ENCODE measurements at regions not wholly inside any gene's neighbourhood (a gene's known extent, or its start where the extent isn't known, plus 50 kb on each side); places are given as distances from the start of the nearest gene placed in this dataset.

DNA sequence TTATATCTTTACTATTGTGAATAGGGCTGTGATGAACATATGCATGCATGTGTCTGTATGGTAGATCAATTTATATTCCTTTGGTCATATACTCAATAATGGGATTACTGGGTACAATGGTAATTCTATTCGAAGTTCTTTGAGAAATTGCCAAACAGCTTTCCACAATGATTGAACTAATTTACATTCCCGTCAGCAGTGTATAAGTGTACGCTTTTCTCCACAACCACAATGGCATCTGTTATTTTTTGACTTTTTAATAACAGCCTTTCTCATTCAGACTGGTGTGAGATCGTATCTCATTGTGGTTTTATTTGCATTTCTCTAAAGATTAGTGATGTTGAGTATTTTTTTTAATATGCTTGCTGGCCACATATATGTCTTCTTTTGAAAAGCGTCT lies 439.4 kb upstream of the KLHL4 start:
- Histone ChIP-seq H3K27ac (ENCODE audit: insufficient read length, low read depth, low read length) (no peak overlapping the region), H3K9ac (ENCODE audit: extremely low read depth, insufficient read length, low read length) (no peak overlapping the region), H3K4me1 (ENCODE audit: insufficient read depth, low read length) (no peaks in the 10 kb centered on the region), H2BK20ac (ENCODE audit: low read depth, low read length, poor library complexity, severe bottlenecking) (no peak overlapping the region), H3K27me3 (ENCODE audit: insufficient read depth, low read length) (no peaks in the 10 kb centered on the region), H4K20me1 (ENCODE audit: control insufficient read depth, insufficient read depth, insufficient read length) (no peaks in the 10 kb centered on the region), H3K18ac (ENCODE audit: insufficient read length, low read depth, low read length) (no peak overlapping the region), H4K8ac (replicated peaks; ENCODE audit: insufficient read length, low read depth, low read length) (no peak overlapping the region), H3K14ac (ENCODE audit: insufficient read depth, low read length) (no peak overlapping the region), H3T11ph (ENCODE audit: low read length) (no peak overlapping the region), H2AFZ (ENCODE audit: low read length) (no peak overlapping the region), H3K23me2 (ENCODE audit: insufficient read length, low read depth, low read length, poor library complexity, severe bottlenecking) (no peaks in the 10 kb centered on the region), H3K23ac (ENCODE audit: insufficient read length, low read depth, low read length) (no peak overlapping the region), H3K56ac (ENCODE audit: insufficient read length, low read depth, low read length) (no peak overlapping the region), H4K91ac (ENCODE audit: insufficient read length, low read depth, low read length) (no peak overlapping the region), H3K79me2 (ENCODE audit: insufficient read depth, low read length) (no peaks in the 10 kb centered on the region), H2AK5ac (ENCODE audit: insufficient read length, low read length) (no peak overlapping the region), H2BK5ac (ENCODE audit: insufficient read length, low read length) (no peak overlapping the region), H3K4ac (ENCODE audit: low read depth, low read length) (no peak overlapping the region), H3K79me1 (ENCODE audit: insufficient read depth, low read depth, low read length, poor library complexity, severe bottlenecking) (no peaks in the 10 kb centered on the region), H2BK120ac (ENCODE audit: low read depth, low read length, poor library complexity, severe bottlenecking) (no peak overlapping the region), H4K5ac (ENCODE audit: insufficient read length, low read depth, low read length) (no peak overlapping the region), H3K9me3 (ENCODE audit: control insufficient read depth, low read depth, low read length) (no peaks in the 10 kb centered on the region), H2BK12ac (ENCODE audit: insufficient read length, low read depth, low read length) (no peak overlapping the region), H3K4me2 (ENCODE audit: insufficient read depth, insufficient read length, low read length) (no peak overlapping the region), H2BK15ac (ENCODE audit: low read depth, low read length) (no peak overlapping the region)
- TF ChIP-seq, protein P1, sequence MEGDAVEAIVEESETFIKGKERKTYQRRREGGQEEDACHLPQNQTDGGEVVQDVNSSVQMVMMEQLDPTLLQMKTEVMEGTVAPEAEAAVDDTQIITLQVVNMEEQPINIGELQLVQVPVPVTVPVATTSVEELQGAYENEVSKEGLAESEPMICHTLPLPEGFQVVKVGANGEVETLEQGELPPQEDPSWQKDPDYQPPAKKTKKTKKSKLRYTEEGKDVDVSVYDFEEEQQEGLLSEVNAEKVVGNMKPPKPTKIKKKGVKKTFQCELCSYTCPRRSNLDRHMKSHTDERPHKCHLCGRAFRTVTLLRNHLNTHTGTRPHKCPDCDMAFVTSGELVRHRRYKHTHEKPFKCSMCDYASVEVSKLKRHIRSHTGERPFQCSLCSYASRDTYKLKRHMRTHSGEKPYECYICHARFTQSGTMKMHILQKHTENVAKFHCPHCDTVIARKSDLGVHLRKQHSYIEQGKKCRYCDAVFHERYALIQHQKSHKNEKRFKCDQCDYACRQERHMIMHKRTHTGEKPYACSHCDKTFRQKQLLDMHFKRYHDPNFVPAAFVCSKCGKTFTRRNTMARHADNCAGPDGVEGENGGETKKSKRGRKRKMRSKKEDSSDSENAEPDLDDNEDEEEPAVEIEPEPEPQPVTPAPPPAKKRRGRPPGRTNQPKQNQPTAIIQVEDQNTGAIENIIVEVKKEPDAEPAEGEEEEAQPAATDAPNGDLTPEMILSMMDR (conservative IDR thresholded peaks at IDR 0.05), result no peak
- Mint-ChIP-seq H3K4me3 (no peak overlapping the region), H3K9me3 (peaks cover 8 to 11% of the 10 kb centered on the region in 2 experiments; a peak in 4 of 5 replicates), H3K36me3 (ENCODE audit: insufficient read depth in 1 of 3, low read depth in 3 of 3) (peaks cover 0 to 15% (median 2%) of the 10 kb centered on the region in 3 experiments; a peak in 4 of 7 replicates), H3K27ac (no peak overlapping the region), H3K27me3 (ENCODE audit: low read depth) (no peaks in the 10 kb centered on the region), H3K4me1 (peaks cover 13 to 16% of the 10 kb centered on the region in 2 experiments)
- DNase-seq, result no peak
- no CpG with 5 or more reads among the region's 5 CpGs for WGBS (ENCODE audit: extremely low coverage, insufficient read length, low lambda C conversion rate)

Data from H9 (cell line).